HepG2 (cell line): ENCODE measurements at regions not wholly inside any gene's neighbourhood (a gene's known extent, or its start where the extent isn't known, plus 50 kb on each side); places are given as distances from the start of the nearest gene placed in this dataset.

Experiments used
- ATAC-seq: fragments of 200-7000 bp; cut with Tn5 transposase; 3 replicates; pipeline ENCODE4 v1.9.1; 2020; ENCODE audit warnings: mild to moderate bottlenecking, moderate library complexity
- BruUV-seq: library from RNA; stranded (reverse); fragments of 400-500 nt; replicated peaks from 2 replicates; lab custom pipeline; 2021; lab: Mats Ljungman, UMichigan
- CTCF ChIA-PET: fragments of 300-600 bp; formaldehyde crosslinking; extraction: SDS; loops from one replicate; lab custom pipeline; 2021; ENCODE audit warnings: low total read pairs, inconsistent platforms, low intra/inter-chr PET ratio; lab: Yijun Ruan, JAX
- POLR2A ChIA-PET: fragments of 350-600 bp; sonication (Branson Sonifier 250); formaldehyde crosslinking; loops from one replicate; lab custom pipeline; 2020; ENCODE audit warnings: antibody characterized with exemption, inconsistent platforms; lab: Yijun Ruan, JAX
- DNase-seq: peaks from one replicate; pipeline ENCODE4 v3.0.0-alpha.2; 2015; ENCODE audit warnings: low spot score
- FAIRE-seq: peaks from 3 replicates; lab custom pipeline; 2011; peaks lifted over from hg19 to GRCh38; lab: Jason Lieb, UNC
- H2AFZ ChIP-seq: one replicate; pipeline ENCODE4 v1.6.1; 2011; ENCODE audit warnings: low read length, inconsistent platforms
- H3K27ac ChIP-seq: fragments of 300-600 bp; 3 replicates; pipeline ENCODE4 v1.8.0; 2011; ENCODE audit warnings: mixed run types, mild to moderate bottlenecking, mixed read lengths, low read length, inconsistent platforms; ENCODE audit not compliant: insufficient read depth; ENCODE audit errors: extremely low read length
- H3K27me3 ChIP-seq, 2 experiments: fragments of 200-600 bp in 1 of 2; 2 replicates in 1 of 2; 3 replicates in 1 of 2; pipeline versions ENCODE4 v1.6.0 to v1.8.0; 2011; ENCODE audit warnings: low read length in 2 of 2, mild to moderate bottlenecking in 2 of 2, moderate library complexity in 2 of 2, inconsistent platforms in 1 of 2; ENCODE audit not compliant: insufficient read depth in 2 of 2, control insufficient read depth in 1 of 2
- H3K36me3 ChIP-seq, 2 experiments: fragments of 200-600 bp in 1 of 2; replicated peaks in 1 of 2; 2 replicates in 1 of 2; 3 replicates in 1 of 2; pipeline versions ENCODE4 v1.5.1 to v1.8.0; 2011; ENCODE audit warnings: low read length in 2 of 2, inconsistent platforms in 1 of 2; ENCODE audit not compliant: insufficient read depth in 2 of 2, control insufficient read depth in 1 of 2
- H3K4me1 ChIP-seq: 2 replicates; pipeline ENCODE4 v1.5.1; 2012; ENCODE audit warnings: low read length, inconsistent platforms; ENCODE audit not compliant: insufficient read depth
- H3K4me2 ChIP-seq: 2 replicates; pipeline ENCODE4 v1.6.0; 2011; ENCODE audit warnings: low read depth, low read length, inconsistent platforms
- H3K4me3 ChIP-seq, 3 experiments: fragments of 200-600 bp in 1 of 3; sonication (generic), shearing (Covaris generic) in 1 of 3; replicated peaks in 1 of 3; 2 replicates each; pipeline ENCODE4 v1.5.1; 2011 to 2016; ENCODE audit warnings: low read length in 3 of 3, inconsistent platforms in 2 of 3, low read depth in 2 of 3, mild to moderate bottlenecking in 2 of 3, control low read depth in 1 of 3, mixed read lengths in 1 of 3; ENCODE audit not compliant: insufficient read depth in 1 of 3
- H3K79me2 ChIP-seq: one replicate; pipeline ENCODE4 v1.6.1; 2011; ENCODE audit warnings: low read length, inconsistent platforms; ENCODE audit not compliant: insufficient read depth
- H3K9ac ChIP-seq: 2 replicates; pipeline ENCODE4 v1.6.0; 2011; ENCODE audit warnings: mild to moderate bottlenecking, low read depth, low read length, inconsistent platforms; ENCODE audit not compliant: insufficient read depth
- H3K9me3 ChIP-seq: 2 replicates; pipeline ENCODE4 v1.5.1; 2012; ENCODE audit warnings: mild to moderate bottlenecking, low read length
- H4K20me1 ChIP-seq: 2 replicates; pipeline ENCODE4 v1.6.0; 2011; ENCODE audit warnings: inconsistent platforms, mild to moderate bottlenecking, low read length, moderate library complexity; ENCODE audit not compliant: insufficient read depth
- AGO2 ChIP-seq: fragments of 200-400 bp; formaldehyde crosslinking; optimal IDR thresholded peaks from 2 replicates; pipeline ENCODE3; 2017; ENCODE audit warnings: mild to moderate bottlenecking, low read depth, low read length, moderate library complexity
- CBX5 ChIP-seq: sonication (generic); formaldehyde crosslinking; IDR thresholded peaks from 2 replicates; pipeline ENCODE4 v1.4.0; 2020; ENCODE audit warnings: missing genetic modification reagents, borderline replicate concordance
- DR1 ChIP-seq: sonication (generic); formaldehyde crosslinking; IDR thresholded peaks from 2 replicates; pipeline ENCODE4 v1.8.0; 2021; ENCODE audit warnings: mild to moderate bottlenecking, missing genetic modification reagents, inconsistent platforms
- EHMT2 ChIP-seq: fragments of 200-600 bp; sonication (generic); IDR thresholded peaks from 2 replicates; pipeline ENCODE4 v1.7.0; 2017; ENCODE audit warnings: antibody characterized with exemption, low read depth, low read length, borderline replicate concordance
- ELK4 ChIP-seq: sonication (generic); formaldehyde crosslinking; IDR thresholded peaks from 2 replicates; pipeline ENCODE4 v1.9.0; 2021; ENCODE audit warnings: missing genetic modification reagents, borderline replicate concordance
- NFE2 ChIP-seq: sonication (generic); formaldehyde crosslinking; IDR thresholded peaks from 2 replicates; pipeline ENCODE4 v1.4.0; 2020; ENCODE audit warnings: missing genetic modification reagents
- NFKB2 ChIP-seq: sonication (generic); formaldehyde crosslinking; IDR thresholded peaks from 2 replicates; pipeline ENCODE4 v1.4.0; 2020; ENCODE audit warnings: missing genetic modification reagents, borderline replicate concordance
- NFYB ChIP-seq: sonication (generic); formaldehyde crosslinking; IDR thresholded peaks from 2 replicates; pipeline ENCODE4 v1.4.0; 2020; ENCODE audit warnings: missing genetic modification reagents
- PCBP1 ChIP-seq: fragments of 200-400 bp; formaldehyde crosslinking; IDR thresholded peaks from 2 replicates; pipeline ENCODE4 v1.6.1; 2017; ENCODE audit warnings: mild to moderate bottlenecking, low read depth, low read length, borderline replicate concordance
- PITX1 ChIP-seq: sonication (generic); formaldehyde crosslinking; IDR thresholded peaks from 2 replicates; pipeline ENCODE4 v1.5.1; 2020; ENCODE audit warnings: mild to moderate bottlenecking, missing genetic modification reagents
- RXRA ChIP-seq: sonication (generic); formaldehyde crosslinking; IDR thresholded peaks from 2 replicates; pipeline ENCODE4 v1.5.1; 2020; ENCODE audit warnings: missing genetic modification reagents
- SIX4 ChIP-seq: sonication (generic); formaldehyde crosslinking; IDR thresholded peaks from 2 replicates; pipeline ENCODE4 v1.4.0; 2020; ENCODE audit warnings: missing genetic modification reagents
- TBX3 ChIP-seq: fragments of 450-650 bp; IDR thresholded peaks from 2 replicates; pipeline ENCODE4 v1.6.1; 2017; ENCODE audit warnings: antibody characterized with exemption, mild to moderate bottlenecking, inconsistent platforms, borderline replicate concordance
- ZBTB3 ChIP-seq: sonication (generic); formaldehyde crosslinking; IDR thresholded peaks from 2 replicates; pipeline ENCODE4 v1.4.0; 2020; ENCODE audit warnings: low read depth, mild to moderate bottlenecking, moderate library complexity, missing genetic modification reagents, borderline replicate concordance
- ZFAT ChIP-seq: sonication (generic); formaldehyde crosslinking; conservative IDR thresholded peaks from 2 replicates; pipeline ENCODE4 v1.8.1; 2023; ENCODE audit warnings: missing genetic modification reagents, inconsistent platforms
- ZFP82 ChIP-seq: sonication (generic); formaldehyde crosslinking; IDR thresholded peaks from 2 replicates; pipeline ENCODE4 v1.5.1; 2020; ENCODE audit warnings: mild to moderate bottlenecking, missing genetic modification reagents, borderline replicate concordance
- ZNF350 ChIP-seq: sonication (generic); formaldehyde crosslinking; IDR thresholded peaks from 2 replicates; pipeline ENCODE4 v1.4.0; 2020; ENCODE audit warnings: mild to moderate bottlenecking, low read depth, missing genetic modification reagents, borderline replicate concordance
- ZNF569 ChIP-seq: sonication (generic); formaldehyde crosslinking; IDR thresholded peaks from 2 replicates; pipeline ENCODE4 v1.5.0; 2020; ENCODE audit warnings: mild to moderate bottlenecking, missing genetic modification reagents, moderate library complexity, borderline replicate concordance
- WGBS: methylation state at CpG from one replicate; pipeline ENCODE4 v1.1.6; 2017; ENCODE audit warnings: low lambda C conversion rate; 5-methylcytosine and 5-hydroxymethylcytosine counted together
- in situ Hi-C: cut with HindIII; loops from 2 replicates; pipeline ENCODE4 v1.10.0; 2017; ENCODE audit warnings: low pct_unique_long_range_greater_than_20kb; ENCODE audit not compliant: extremely low pct_ligation_motif_present
- intact Hi-C: fragments of 100-400 bp; cut with micrococcal nuclease; formaldehyde crosslinking; loops from one replicate; pipeline ENCODE4 v1.10.0; 2022; ENCODE audit not compliant: unreplicated experiment
- TF ChIP-seq, protein P1 (sequence below): fragments of 450-650 bp; IDR thresholded peaks from 2 replicates; pipeline ENCODE4 v1.6.1; 2017
- TF ChIP-seq, protein P2 (sequence below): sonication (generic); formaldehyde crosslinking; IDR thresholded peaks from 2 replicates; pipeline ENCODE4 v1.8.1; 2023; ENCODE audit warnings: mild to moderate bottlenecking, missing genetic modification reagents, borderline replicate concordance

- TF ChIP-seq RXRA (no peak), AGO2 (no peak)
Observed at GRCh38 chr10:4698075-4698474, 127.9 kb upstream of the AKR1E2 start (continued).

GRCh38 chr10:4696186-4696585 lies 129.8 kb upstream of the AKR1E2 start:
- Histone ChIP-seq H3K9ac (no peak overlapping the region), H3K4me3 (no peak overlapping the region), H3K27ac (no peak overlapping the region), H3K4me2 (no peak overlapping the region), H2AFZ (no peak overlapping the region), H4K20me1 (no peaks in the 10 kb centered on the region), H3K9me3 (no peaks in the 10 kb centered on the region), H3K79me2 (no peaks in the 10 kb centered on the region), H3K36me3 (no peaks in the 10 kb centered on the region), H3K27me3 (peaks cover 0 to 8% of the 10 kb centered on the region in 2 experiments; a peak in 3 of 5 replicates)
- in situ Hi-C loops = no loop called here
- BruUV-seq = no TSS peak
- no peak for DNase-seq
- ATAC-seq = no peak
- no peak for FAIRE-seq
- 2% methylated on average over 3 of the region's 3 CpGs for WGBS
- POLR2A ChIA-PET = no interaction called here
- intact Hi-C loops = no loop called here
- CTCF ChIA-PET = no interaction called here
- TF ChIP-seq, protein P1, sequence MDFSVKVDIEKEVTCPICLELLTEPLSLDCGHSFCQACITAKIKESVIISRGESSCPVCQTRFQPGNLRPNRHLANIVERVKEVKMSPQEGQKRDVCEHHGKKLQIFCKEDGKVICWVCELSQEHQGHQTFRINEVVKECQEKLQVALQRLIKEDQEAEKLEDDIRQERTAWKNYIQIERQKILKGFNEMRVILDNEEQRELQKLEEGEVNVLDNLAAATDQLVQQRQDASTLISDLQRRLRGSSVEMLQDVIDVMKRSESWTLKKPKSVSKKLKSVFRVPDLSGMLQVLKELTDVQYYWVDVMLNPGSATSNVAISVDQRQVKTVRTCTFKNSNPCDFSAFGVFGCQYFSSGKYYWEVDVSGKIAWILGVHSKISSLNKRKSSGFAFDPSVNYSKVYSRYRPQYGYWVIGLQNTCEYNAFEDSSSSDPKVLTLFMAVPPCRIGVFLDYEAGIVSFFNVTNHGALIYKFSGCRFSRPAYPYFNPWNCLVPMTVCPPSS = no peak
- TF ChIP-seq EHMT2 (no peak), ZNF350 (CRISPR knock-in tag) (no peak), ZBTB3 (no peak), TBX3 (no peak), ZNF569 (CRISPR knock-in tag) (no peak), NFKB2 (CRISPR knock-in tag) (no peak), CBX5 (CRISPR knock-in tag) (no peak), ELK4 (CRISPR knock-in tag) (no peak), NFYB (CRISPR knock-in tag) (no peak), PCBP1 (no peak), ZFAT (no peak), SIX4 (CRISPR knock-in tag) (no peak), PITX1 (CRISPR knock-in tag) (no peak), ZFP82 (CRISPR knock-in tag) (no peak), DR1 (CRISPR knock-in tag) (no peak), NFE2 (CRISPR knock-in tag) (no peak)
- TF ChIP-seq, protein P2, sequence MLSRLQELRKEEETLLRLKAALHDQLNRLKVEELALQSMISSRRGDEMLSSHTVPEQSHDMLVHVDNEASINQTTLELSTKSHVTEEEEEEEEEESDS (CRISPR knock-in tag) = no peak
- TF ChIP-seq, all 625 proteins: peak for 0
- H3K4me1 ChIP-seq = no peaks in the 10 kb centered on the region
